Smooth muscle cell (in vitro differentiated cells): ENCODE measurements at regions not wholly inside any gene's neighbourhood (a gene's known extent, or its start where the extent isn't known, plus 50 kb on each side); places are given as distances from the start of the nearest gene placed in this dataset.

Source experiments
- DNase-seq: peaks from one replicate; lab custom pipeline; 2025; ENCODE audit not compliant: unreplicated experiment; lab: John Stamatoyannopoulos, UW
- H2AFZ ChIP-seq: fragments of 200-600 bp; sonication (generic); 2 replicates; pipeline ENCODE4 v1.6.0; 2016; ENCODE audit warnings: antibody characterized with exemption, low read depth, mild to moderate bottlenecking
- H3F3A ChIP-seq: fragments of 200-600 bp; sonication (generic); 2 replicates; pipeline ENCODE4 v1.6.0; 2017; ENCODE audit warnings: antibody characterized with exemption, low read depth
- H3K27ac ChIP-seq: fragments of 200-600 bp; sonication (generic); 2 replicates; pipeline ENCODE4 v1.5.1; 2016; ENCODE audit warnings: low read depth, mild to moderate bottlenecking
- H3K27me3 ChIP-seq: fragments of 200-600 bp; sonication (generic); 2 replicates; pipeline ENCODE4 v1.6.1; 2016; ENCODE audit warnings: low read depth, mild to moderate bottlenecking
- H3K36me3 ChIP-seq: fragments of 200-600 bp; sonication (generic); 2 replicates; pipeline ENCODE4 v1.5.1; 2016; ENCODE audit warnings: low read depth
- H3K4me1 ChIP-seq: fragments of 200-600 bp; sonication (generic); 2 replicates; pipeline ENCODE4 v1.5.1; 2016; ENCODE audit warnings: low read depth
- H3K4me2 ChIP-seq: fragments of 200-600 bp; sonication (generic); 2 replicates; pipeline ENCODE4 v1.6.0; 2016; ENCODE audit warnings: mild to moderate bottlenecking
- H3K4me3 ChIP-seq: fragments of 200-600 bp; sonication (generic); 2 replicates; pipeline ENCODE4 v1.5.1; 2016; ENCODE audit warnings: mild to moderate bottlenecking
- H3K79me2 ChIP-seq: fragments of 200-600 bp; sonication (generic); 2 replicates; pipeline ENCODE4 v1.6.0; 2016; ENCODE audit warnings: low read depth, mild to moderate bottlenecking
- H3K9ac ChIP-seq: fragments of 200-600 bp; sonication (generic); 2 replicates; pipeline ENCODE4 v1.6.0; 2016; ENCODE audit warnings: low read depth
- H3K9me3 ChIP-seq: fragments of 200-600 bp; sonication (generic); replicated peaks from 2 replicates; pipeline ENCODE4 v1.5.1; 2016; ENCODE audit warnings: low read depth
- H4K20me1 ChIP-seq: fragments of 200-600 bp; sonication (generic); 2 replicates; pipeline ENCODE4 v1.6.0; 2016; ENCODE audit warnings: low read depth
- CTCF ChIP-seq: fragments of 200-600 bp; sonication (generic); IDR thresholded peaks from 2 replicates; pipeline ENCODE4 v1.5.1; 2017; ENCODE audit warnings: borderline replicate concordance, mild to moderate bottlenecking, antibody characterized with exemption; ENCODE audit not compliant: insufficient read depth, poor library complexity, severe bottlenecking
- WGBS: methylation state at CpG from one replicate; pipeline ENCODE4 v1.1.7; 2016; ENCODE audit warnings: low lambda C conversion rate; 5-methylcytosine and 5-hydroxymethylcytosine counted together

- no peaks in the 10 kb centered on the region for H4K20me1 ChIP-seq
- H3K4me3 ChIP-seq = no peak overlapping the region
- H3F3A ChIP-seq = no peaks in the 10 kb centered on the region
- no peaks in the 10 kb centered on the region for H3K9me3 ChIP-seq
- no peak for DNase-seq
- H3K4me2 ChIP-seq = no peak overlapping the region
- H3K79me2 ChIP-seq = no peaks in the 10 kb centered on the region
- no peaks in the 10 kb centered on the region for H3K4me1 ChIP-seq
- H3K36me3 ChIP-seq = no peaks in the 10 kb centered on the region
- no peak overlapping the region for H2AFZ ChIP-seq
- H3K27ac ChIP-seq = no peak overlapping the region
- H3K27me3 ChIP-seq = no peaks in the 10 kb centered on the region
- TF ChIP-seq CTCF = no peak
- no peak overlapping the region for H3K9ac ChIP-seq
- WGBS = 85% methylated on average over 3 of the region's 3 CpGs
Measured at GRCh38 chr1:99207216-99207615, 57.1 kb upstream of the PLPPR4 start.
